GM20000 (cell line): ENCODE measurements at regions not wholly inside any gene's neighbourhood (a gene's known extent, or its start where the extent isn't known, plus 50 kb on each side); places are given as distances from the start of the nearest gene placed in this dataset.

Experiments
- DNase-seq: peaks from one replicate; pipeline ENCODE4 v3.0.0; 2012; ENCODE audit warnings: low spot score
- CTCF ChIP-seq: IDR thresholded peaks from 2 replicates; pipeline ENCODE4 v1.5.1; 2012; ENCODE audit warnings: mild to moderate bottlenecking, control low read depth; ENCODE audit errors: extremely low read depth, missing control alignments

- TF ChIP-seq CTCF = no peak
- no peak for DNase-seq
These were observed 51.3 kb upstream of the CLDN18 start for GRCh38 chr3:137958636-137959035.
